GM19372 (cell line): ENCODE measurements at regions not wholly inside any gene's neighbourhood (a gene's known extent, or its start where the extent isn't known, plus 50 kb on each side); places are given as distances from the start of the nearest gene placed in this dataset.

Source experiments
- ATAC-seq: cut with Tn5 transposase; IDR thresholded peaks from one replicate; pipeline ENCODE4 v1.9.1; 2021; ENCODE audit warnings: mild to moderate bottlenecking, low read depth, moderate library complexity; ENCODE audit not compliant: unreplicated experiment

DNA sequence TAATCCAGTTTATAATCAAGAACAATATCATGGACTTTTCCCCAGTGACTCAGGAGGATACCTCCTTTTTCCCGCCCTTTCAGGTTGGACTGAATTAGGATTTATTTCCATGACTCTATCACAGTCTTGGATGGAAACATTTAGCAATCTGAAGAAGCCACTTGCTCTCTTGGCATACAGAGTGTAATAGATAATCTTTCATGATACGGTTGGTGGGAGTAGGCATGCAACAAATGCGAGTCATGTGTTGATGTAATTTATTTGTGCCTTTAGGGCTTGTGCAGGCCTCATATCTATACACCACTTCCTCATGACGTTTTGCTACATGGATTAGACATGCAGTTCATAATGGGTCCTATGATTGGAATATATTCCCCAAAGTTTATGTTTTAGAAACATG is 54.2 kb upstream of the MCTP2 start:
- no peak for ATAC-seq

GRCh38 chr15:94175420-94175819 is 55.9 kb upstream of the MCTP2 start:
- no peak for ATAC-seq

GRCh38 chr15:94174399-94174802 is 57.0 kb upstream of the MCTP2 start:
- ATAC-seq: peak; percentile 84

DNA sequence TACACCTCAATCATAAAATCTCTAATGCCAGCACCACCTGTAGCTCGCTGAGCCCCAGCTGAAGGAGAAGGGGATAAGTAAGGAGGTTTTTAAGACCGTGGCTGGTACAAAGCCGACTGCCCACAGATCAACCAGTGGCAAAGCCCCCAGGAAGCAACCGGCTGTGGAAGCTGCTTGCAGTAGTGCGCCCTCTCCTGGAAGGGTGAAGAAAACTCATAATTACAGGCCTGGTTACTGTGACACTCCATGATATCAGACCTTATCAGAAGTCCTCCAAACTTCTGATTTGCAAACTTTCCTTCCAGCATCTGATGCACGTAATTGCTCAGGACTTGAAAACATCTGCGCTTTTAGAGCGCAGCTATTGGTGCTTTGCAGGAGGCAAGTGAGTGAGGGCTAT is 63.1 kb upstream of the MCTP2 start:
- ATAC-seq: no peak

DNA sequence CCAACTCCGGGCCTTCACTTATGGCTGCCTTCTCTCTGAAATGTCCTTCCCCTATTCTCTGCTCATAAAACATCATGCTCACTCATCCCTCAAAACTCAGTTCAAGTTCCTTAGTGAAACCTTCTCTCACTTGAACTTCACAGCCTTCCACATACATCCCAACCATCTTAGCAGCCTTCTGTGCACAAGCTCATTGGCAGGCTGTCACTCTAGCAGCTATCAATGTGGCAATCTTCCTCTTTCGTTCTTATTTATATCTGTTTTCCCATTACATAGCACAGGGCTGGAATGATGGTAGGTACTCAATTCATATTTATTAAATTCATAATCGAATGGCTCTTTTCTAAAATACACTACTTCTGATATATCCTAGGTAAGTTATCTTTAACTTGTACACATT is 66.4 kb upstream of the MCTP2 start:
- ATAC-seq: no peak

DNA sequence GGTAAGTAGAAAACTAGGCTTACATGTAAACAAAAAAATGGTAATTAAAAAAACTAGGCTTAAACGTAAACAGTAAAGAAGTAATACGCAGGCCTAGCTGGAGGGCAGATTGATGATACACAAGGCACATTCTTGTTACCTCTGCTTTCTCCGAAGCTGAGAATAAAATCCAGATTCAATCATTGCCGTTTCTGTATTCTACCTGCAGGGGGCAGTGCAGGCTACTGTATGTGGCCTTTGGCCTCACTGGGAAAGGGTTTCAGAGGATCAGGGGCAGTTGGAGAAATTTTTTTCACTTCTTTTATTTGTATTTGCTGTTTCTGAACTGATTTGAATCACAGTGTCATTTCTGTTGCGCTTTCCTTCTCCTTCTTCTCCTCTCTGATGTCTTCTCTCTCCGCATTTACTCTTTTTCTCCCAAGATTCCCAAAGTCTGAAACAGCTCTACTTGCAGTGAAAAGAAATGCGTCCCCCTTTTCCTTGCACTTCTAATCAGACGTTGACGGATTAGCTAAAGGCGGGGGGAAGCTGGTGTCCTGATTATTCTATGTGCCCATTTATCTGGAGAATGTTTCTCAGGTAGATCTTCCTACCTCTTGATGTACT is 67.1 kb upstream of the MCTP2 start:
- peak; percentile 62 for ATAC-seq

DNA sequence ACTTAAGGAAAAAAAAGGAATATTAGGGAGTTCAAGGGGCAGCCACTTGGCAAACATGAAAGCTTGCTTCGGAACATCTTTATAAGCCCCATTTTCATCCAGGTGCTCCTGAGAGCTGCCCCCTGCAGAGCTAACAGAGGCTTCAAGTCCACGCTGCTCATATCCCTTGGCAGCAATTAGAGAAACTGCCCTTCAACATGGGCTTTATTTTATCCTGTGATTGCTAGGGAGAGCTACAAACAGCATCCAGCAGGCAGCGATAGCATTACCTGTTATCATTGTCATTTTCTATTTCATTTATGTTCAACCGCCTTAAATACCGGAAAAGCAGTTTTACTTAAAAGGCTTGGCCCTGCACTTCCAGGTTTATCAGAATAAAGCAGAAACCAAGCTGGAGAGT is 68.4 kb upstream of the MCTP2 start:
- no peak for ATAC-seq

- ATAC-seq: no peak
These were observed 77.1 kb upstream of the MCTP2 start for GRCh38 chr15:94154255-94154654.

- no peak for ATAC-seq
These were observed 86.3 kb upstream of the MCTP2 start for GRCh38 chr15:94145046-94145445.

DNA sequence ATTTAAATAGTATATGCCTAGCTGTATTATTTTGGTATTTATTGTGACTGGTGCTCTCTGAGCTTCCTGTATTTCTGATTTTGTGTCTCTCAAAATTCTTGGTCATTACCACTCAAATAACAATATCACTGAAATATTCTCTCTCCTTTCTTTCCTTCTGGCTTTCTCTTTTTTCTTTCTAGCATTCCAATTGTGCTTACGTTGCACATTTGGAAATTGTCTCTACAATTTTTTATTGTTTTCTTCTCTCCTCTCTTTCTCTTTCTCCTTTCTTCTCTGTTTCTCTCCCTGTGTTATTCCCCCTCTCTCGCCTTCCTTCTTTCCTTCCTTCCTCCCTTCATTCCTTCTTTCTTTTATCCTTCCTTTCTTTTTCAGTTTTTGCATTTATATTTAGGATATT is 89.6 kb upstream of the MCTP2 start:
- no peak for ATAC-seq

DNA sequence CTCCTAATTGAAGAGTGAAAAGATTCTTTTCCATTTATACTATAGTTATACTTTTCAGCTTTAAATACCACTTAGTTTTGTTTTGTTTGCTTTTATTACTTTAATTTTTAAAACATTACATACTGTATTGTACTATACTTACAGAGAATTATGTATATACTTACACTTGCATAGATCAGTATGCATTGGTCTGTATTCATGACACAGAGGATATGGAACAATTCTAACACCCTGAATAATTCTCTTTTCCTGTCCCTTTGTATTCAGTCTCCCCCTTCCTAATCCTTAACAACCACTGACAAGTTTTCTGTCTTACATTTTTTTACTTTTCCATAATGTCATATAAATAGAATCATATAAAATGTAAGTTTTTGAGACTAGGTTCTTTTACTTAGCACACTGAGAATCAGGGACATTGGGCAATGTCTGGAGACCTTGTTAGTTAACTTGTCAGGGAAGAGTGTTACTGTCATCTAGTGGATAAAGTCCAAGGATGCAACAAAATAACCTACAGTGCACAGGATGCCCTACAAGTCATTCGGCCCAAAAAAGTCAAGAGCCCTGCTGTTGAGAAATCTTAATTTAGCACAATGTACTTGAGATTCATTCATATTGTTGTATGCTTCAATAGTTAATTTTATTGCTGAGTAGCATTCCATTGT is 95.7 kb upstream of the MCTP2 start:
- ATAC-seq: no peak

DNA sequence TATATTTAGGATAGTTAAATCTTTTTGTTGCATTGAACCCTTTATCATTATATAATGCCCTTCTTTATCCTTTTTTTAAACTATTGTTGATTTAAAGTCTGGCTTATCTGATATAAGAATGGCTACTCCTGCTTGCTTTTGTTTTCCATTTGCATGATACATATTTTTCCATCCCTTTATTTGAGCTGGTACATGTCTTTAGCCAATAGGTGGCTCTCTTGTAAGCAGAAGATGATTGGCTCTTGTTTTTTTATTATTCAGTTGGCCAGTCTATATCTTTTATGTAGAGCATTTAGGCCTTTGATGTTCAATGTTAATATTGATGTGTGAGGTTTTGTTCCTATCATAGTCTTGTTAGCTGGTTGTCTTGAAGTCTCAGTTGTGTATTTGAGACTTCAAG is 99.5 kb upstream of the MCTP2 start:
- ATAC-seq: no peak

- ATAC-seq: no peak
These were observed 100.9 kb upstream of the MCTP2 start for GRCh38 chr15:94130504-94130903.

DNA sequence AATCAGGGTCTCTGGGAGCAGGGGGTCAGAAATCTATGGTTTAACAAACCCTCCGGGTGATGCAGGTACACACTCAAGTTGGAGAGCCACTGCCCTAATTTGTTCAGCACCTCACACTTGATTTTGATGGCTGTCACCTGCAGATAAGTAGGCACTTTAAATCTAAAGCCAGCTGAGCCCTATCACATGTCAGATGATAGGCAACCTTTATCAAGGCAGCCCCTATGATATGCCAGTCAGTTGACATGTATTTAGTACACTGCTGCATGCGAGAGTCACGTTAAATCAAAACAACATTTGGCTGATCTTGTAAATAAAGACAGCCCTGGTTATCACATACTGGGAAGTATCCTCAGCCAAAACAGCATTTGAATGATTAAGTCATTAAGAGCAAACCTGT is 104.4 kb upstream of the MCTP2 start:
- no peak for ATAC-seq

DNA sequence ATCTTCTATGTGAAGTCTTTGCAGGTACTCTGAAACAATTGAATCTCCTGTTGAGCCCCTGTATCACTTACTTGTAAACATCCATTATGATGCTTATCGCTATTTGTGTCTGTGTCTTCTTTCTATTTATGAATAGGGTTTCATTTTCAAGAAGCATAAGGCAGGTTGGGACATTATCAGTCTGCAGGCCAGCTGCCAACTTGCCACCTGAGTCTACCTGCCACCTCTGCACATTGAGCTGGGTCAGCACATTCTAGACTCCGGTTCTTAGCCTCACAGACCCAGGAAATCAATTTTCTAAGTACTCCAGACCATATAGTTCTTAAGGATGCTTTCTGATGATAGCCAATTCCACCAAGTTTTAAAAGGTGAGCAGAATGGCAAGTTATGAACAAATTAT is 105.7 kb upstream of the MCTP2 start:
- no peak for ATAC-seq

- no peak for ATAC-seq
These were observed 106.2 kb upstream of the MCTP2 start for GRCh38 chr15:94125156-94125555.

GRCh38 chr15:94122516-94122915 is 108.8 kb upstream of the MCTP2 start:
- no peak for ATAC-seq

DNA sequence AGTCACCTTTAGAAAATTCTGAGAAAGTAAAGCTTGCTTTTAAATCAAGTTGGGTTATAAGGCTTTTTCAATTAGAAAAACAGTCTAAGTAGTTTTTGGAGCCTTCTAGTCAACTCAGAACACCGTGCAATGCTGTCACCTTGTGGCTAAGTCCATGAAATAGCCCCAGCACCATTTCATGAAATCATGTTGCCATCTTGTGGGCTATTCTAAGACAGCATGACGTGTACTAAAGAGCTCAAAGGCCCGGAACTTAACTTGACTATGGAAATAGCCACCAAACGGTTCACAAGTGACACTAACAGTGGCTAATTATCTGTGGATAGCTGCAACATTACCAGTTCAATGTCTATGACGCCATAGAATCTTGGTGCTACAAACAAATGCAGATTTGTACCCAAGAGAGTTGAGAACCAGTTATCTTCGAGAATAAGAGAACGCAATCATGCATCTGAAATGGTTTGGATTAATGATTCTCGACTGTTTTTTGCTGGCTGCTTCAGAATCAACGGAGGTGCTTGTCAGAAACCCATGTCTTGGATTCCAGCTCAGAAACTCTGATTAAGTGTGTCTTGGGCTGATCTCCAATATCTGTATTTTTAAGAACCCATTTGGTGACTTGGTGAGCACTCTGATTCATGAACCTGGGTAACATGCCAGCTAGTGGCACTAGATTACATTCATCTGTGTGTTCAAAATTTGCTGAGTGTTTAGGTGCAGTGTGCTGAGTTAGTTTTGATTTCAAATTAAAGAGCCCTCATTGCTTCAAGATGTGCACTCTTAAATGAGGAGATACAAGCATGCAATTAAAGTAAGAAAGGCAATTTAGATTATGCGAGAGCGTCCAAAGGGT is 111.2 kb upstream of the MCTP2 start:
- ATAC-seq: peak; percentile 99

DNA sequence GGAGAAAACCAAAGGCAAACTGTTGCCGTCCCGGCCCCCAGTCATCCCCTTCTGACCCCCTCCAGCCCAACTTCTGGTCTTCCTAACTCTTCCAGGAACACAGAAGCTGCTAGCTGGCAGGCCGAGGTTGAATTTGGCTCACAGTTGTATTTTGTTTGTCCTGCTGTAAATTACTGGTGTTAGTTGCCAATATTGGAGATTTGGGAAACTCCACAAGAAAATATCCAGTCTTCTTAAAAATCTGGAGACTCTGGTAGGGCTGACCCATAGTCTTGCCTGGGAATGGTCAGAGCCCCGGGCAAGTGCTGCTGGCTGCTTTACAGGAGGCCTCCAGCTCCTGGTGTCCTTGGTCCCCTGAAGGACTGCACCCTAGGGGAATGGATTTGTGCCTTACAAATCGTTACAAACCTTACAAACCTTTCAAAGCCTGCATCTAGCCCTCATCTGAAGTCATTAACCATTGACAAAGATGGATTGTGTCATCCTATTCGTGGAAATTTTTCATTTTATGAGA is 112.0 kb upstream of the MCTP2 start:
- peak; percentile 8 for ATAC-seq

- no peak for ATAC-seq
These were observed 120.8 kb upstream of the MCTP2 start for GRCh38 chr15:94110476-94111130.

DNA sequence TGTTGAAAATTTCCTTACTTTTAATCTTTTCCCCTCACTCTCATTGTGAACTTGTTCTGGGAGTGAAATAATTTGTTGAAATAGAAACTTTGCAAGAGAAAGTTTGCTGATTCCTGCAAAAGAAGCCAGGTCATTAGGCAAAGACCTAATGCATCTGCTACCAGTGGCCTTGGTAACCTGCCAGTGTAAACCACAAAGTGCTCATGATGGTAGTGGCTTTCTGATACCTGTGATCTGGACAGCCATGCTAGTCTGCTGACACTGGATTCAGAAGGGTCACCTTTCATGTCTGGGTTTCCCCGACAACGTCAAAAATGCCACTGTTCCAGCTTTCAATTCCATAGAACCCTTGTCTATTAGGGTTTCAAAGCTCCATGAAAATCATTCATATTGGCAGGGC is 123.7 kb upstream of the MCTP2 start:
- no peak for ATAC-seq
